ENCODE measurements at regions not wholly inside any gene's neighbourhood (a gene's known extent, or its start where the extent isn't known, plus 50 kb on each side); places are given as distances from the start of the nearest gene placed in this dataset.
"Not testable (repeated sequence)": the region's sequence is repeated elsewhere in the genome, so short reads cannot be mapped to it uniquely, and the experiment has no call there.

DNA sequence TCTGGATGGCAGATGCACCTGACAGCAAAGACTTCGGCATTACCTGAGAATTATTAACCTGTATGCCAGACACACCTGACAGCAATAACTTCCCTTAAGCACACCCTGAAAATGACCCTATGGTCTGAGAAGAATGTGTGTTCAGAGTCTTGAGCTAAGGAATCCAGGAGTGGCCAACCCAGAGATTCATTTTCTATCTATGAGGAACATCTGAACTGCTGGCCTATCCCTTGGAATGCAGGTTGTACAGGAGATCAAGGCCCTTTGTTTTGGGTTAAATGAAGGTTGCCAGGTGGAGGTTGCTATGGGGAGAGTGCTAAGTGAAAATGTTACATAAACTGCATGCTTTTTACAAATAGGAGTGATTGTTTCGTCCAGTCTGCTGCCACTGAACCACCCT is 200.9 kb upstream of the MEIS1 start:
- Mint-ChIP-seq H3K4me1 (no peaks in the 10 kb centered on the region), H3K27me3 (peaks cover 0 to 4% (median 0%) of the 10 kb centered on the region in 3 donors), H3K4me3 (no peak overlapping the region), H3K36me3 (no peaks in the 10 kb centered on the region), H3K9me3 (peaks cover 0 to 5% (median 0%) of the 10 kb centered on the region in 7 donors), H3K27ac (no peak overlapping the region)
- ATAC-seq (ENCODE audit: low read depth in 2 of 2) = no peak
- no peak for DNase-seq

DNA sequence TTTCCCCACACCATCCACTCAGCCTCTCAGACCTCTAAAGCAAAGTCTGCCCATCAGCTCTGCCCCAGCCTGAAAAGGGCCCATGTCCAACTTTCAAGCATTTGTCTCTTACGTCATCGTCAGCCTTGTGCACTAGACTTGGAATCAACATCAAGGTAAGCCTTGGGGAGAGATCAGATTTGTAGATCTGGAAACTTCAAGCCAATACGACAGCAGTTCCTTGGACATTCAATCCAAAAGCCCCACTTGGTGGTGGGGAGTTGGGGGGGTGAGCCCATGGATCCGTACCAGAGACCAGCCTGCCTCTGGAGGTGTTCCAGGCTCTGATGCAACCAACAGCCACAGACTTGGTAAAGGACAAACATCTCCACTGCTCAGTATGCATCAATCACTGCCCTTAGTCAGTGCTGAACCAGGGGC is 206.8 kb upstream of the MEIS1 start:
- Mint-ChIP-seq H3K9me3 (no peaks in the 10 kb centered on the region), H3K36me3 (no peaks in the 10 kb centered on the region), H3K4me1 (no peaks in the 10 kb centered on the region), H3K27ac (no peak overlapping the region), H3K27me3 (no peaks in the 10 kb centered on the region), H3K4me3 (no peak overlapping the region)
- ATAC-seq (ENCODE audit: low read depth in 2 of 2) (no peak), DNase-seq (no peak)

DNA sequence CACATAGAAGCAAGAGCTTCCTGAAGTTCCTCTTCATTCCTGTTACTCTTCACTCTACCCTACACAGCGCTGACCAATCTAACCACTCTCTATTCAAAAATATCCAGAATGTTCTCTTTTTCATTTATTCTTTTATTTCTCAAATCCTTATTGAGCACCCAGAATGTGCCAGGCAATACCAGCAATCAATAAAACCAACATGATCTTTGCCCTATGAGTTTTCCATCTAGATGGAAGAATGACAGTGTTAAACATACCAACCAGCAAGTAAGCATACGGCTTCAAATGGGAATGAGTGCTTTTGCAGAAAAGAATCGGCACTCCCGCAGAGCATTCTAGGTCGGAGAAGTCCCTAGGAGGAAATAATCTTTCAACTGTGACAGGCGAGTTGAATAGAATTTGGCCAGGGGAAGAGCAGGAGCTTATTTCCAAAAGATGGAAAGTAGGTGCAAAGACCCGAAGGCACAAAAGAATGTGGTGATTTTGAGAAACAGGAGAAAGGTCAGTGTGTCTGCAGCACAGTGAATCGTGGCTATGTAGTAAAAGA is 217.8 kb upstream of the MEIS1 start:
- Mint-ChIP-seq H3K36me3 (no peaks in the 10 kb centered on the region), H3K9me3 (peaks cover 0 to 14% (median 2%) of the 10 kb centered on the region in 7 donors), H3K4me3 (no peak overlapping the region), H3K4me1 (no peaks in the 10 kb centered on the region), H3K27me3 (peaks cover 0 to 11% (median 0%) of the 10 kb centered on the region in 3 donors), H3K27ac (no peak overlapping the region)
- ATAC-seq (ENCODE audit: low read depth in 2 of 2) (no peak), DNase-seq (no peak)

DNA sequence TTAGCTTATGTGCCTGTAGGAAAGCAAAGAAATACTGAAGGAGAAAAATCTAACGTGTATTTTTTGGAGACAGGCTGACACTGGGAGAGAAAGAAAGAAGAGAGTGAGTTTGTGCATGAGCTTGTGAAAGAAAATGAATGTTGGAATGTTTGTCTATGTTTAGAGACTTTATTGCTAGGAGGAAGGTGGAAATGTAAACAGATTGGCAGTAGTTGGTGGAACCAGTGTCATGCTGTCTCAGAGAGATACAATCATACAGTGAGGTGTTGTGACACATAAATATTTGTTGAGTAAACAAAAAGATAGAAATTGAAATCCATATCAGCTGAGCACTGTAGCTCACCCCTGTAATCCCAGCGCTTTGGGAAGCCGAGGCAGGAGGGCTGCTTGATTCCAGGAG is 222.2 kb upstream of the MEIS1 start:
- Mint-ChIP-seq H3K27me3 (peaks cover 0 to 5% (median 0%) of the 10 kb centered on the region in 3 donors), H3K4me1 (no peaks in the 10 kb centered on the region), H3K36me3 (no peaks in the 10 kb centered on the region), H3K4me3 (no peak overlapping the region), H3K27ac (no peak overlapping the region), H3K9me3 (peaks cover 0 to 14% (median 4%) of the 10 kb centered on the region in 7 donors)
- DNase-seq (no peak), ATAC-seq (ENCODE audit: low read depth in 2 of 2) (no peak)

DNA sequence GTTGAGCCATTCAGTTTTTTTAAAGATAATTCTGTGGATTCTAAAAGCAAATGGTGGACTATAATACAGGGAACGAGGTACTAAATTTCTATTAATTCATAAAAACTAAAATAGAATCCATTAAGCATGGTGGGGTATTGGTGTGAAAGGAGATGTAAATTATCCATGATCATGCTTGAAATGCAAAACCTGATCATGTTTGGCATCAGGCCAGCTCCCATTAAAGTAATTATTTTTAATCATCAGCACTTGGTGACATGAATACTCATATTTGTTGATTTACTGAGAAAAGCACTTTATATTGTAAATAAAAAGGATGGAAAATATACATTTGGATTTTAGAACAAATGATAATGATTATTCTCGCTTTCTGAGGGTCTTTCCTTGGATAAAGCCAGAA is 232.3 kb upstream of the MEIS1 start:
- DNase-seq (no peak), ATAC-seq (ENCODE audit: low read depth in 2 of 2) (no peak)
- H3K4me3 Mint-ChIP-seq = no peak overlapping the region
- peaks cover 0 to 12% (median 3%) of the 10 kb centered on the region in 7 donors for H3K9me3 Mint-ChIP-seq
- H3K27me3 Mint-ChIP-seq = no peaks in the 10 kb centered on the region
- H3K4me1 Mint-ChIP-seq = no peaks in the 10 kb centered on the region
- H3K36me3 Mint-ChIP-seq = no peaks in the 10 kb centered on the region
- no peak overlapping the region for H3K27ac Mint-ChIP-seq

DNA sequence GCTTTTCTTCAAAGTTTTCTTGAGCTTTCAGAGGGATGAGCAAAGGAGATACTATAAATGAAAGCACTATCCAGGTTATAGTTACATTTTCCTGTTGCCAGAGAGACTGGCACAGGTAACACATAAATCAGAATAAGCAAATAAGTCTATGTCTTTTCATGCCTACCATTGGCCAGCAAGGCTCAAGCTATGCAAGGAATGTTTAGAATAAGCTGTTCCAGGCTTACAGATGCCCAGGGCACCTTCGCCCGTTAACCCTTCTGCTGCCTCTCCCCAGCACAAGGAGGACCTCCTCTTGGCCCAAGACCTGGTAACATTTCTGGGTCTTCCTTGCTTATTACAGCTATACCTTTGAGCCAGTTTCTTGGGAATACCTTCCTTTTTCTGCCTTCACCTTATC is 233.7 kb upstream of the MEIS1 start:
- H3K9me3 Mint-ChIP-seq = peaks cover 2 to 14% (median 7%) of the 10 kb centered on the region in 7 donors
- H3K27me3 Mint-ChIP-seq = no peaks in the 10 kb centered on the region
- DNase-seq = no peak
- no peaks in the 10 kb centered on the region for H3K4me1 Mint-ChIP-seq
- H3K4me3 Mint-ChIP-seq = no peak overlapping the region
- ATAC-seq (ENCODE audit: low read depth in 2 of 2) = no peak
- no peak overlapping the region for H3K27ac Mint-ChIP-seq
- H3K36me3 Mint-ChIP-seq = no peaks in the 10 kb centered on the region

DNA sequence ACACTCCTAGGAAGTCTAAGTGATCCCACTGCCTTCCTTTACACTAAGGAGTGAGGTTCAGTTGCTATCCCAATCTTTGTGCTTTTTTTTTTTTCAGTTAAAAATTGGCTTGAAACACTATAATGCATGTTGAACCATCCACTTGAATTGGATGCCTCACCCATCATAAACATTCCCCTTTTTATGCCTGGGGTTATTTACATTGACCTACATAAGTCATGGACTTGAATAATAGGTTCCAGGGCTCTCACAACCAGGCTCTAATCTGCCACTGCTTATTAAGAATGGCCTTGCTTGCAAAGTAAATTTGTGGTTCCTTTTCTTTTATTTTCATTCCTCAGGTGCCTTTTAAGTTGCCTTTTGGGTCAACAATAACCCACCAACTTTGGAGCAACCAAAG is 236.1 kb upstream of the MEIS1 start:
- Mint-ChIP-seq H3K4me3 (no peak overlapping the region), H3K27me3 (no peaks in the 10 kb centered on the region), H3K9me3 (peaks cover 0 to 10% (median 4%) of the 10 kb centered on the region in 7 donors), H3K27ac (no peak overlapping the region), H3K4me1 (no peaks in the 10 kb centered on the region), H3K36me3 (no peaks in the 10 kb centered on the region)
- DNase-seq (no peak), ATAC-seq (ENCODE audit: low read depth in 2 of 2) (no peak)

DNA sequence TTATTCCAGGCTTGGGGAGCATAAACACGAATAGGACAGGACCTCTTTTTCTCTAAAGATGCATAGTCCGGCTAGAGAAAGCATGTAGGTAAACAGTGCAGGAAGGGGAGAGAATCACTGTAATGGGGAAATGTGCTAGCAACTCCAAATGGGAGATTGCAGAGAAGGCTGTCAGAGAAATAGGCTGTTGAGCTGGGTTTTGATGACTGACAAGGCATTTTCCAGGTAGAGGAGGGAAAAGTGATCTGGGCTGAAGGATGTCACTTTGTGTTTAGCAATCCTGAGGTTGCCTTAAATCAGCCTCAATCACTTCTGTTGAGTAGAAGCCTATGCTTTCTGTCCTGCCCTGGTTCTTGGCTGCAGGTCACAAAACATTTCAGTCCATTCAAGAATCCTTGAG is 242.0 kb upstream of the MEIS1 start:
- DNase-seq (no peak), ATAC-seq (ENCODE audit: low read depth in 2 of 2) (no peak)
- H3K27ac Mint-ChIP-seq = no peak overlapping the region
- H3K4me1 Mint-ChIP-seq = no peaks in the 10 kb centered on the region
- H3K4me3 Mint-ChIP-seq = no peak overlapping the region
- H3K9me3 Mint-ChIP-seq = peaks cover 0 to 6% (median 3%) of the 10 kb centered on the region in 7 donors
- H3K36me3 Mint-ChIP-seq = no peaks in the 10 kb centered on the region
- peaks cover 0 to 9% (median 4%) of the 10 kb centered on the region in 3 donors for H3K27me3 Mint-ChIP-seq

DNA sequence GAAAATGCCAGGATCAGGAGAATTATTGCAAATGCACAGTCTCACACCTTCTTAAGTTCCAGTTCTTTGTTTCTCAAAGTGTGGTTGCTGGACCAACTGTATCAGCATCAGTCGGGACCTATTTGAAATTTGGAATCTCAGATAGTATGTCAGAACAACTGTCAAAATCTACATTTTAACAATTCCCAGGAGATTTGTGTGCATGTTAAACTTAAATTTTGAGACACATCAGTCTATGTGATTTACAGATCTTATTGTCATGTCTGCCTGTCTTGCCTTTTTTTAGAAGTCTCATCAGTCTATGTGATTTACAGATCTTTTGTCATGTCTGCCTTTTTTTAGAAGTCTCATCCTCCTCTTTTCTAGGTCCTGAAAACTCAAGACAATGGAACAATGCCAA is 243.6 kb upstream of the MEIS1 start:
- H3K27ac Mint-ChIP-seq = no peak overlapping the region
- H3K27me3 Mint-ChIP-seq = peaks cover 0 to 9% (median 4%) of the 10 kb centered on the region in 3 donors

DNA sequence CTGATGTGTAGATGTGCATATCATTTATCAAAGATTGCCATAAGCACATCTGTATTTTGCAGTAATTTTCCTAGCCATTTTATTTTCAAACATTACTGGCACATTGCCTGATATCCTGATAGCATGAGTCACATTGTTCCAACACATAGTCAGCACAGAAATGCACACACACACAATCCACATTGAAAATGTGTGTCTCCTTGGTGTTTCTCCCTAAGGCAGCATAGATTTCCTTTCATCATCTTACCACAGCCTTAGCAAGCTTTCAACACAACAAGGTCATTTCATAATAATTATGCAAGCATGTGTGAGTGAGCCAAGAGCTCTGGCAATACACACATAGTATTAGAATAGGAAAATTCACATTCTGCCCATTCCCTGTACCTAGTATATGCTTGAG is 245.4 kb upstream of the MEIS1 start:
- Mint-ChIP-seq H3K4me1 (no peaks in the 10 kb centered on the region), H3K4me3 (no peak overlapping the region), H3K36me3 (no peaks in the 10 kb centered on the region), H3K9me3 (peaks cover 0 to 3% (median 0%) of the 10 kb centered on the region in 7 donors), H3K27ac (no peak overlapping the region), H3K27me3 (peaks cover 0 to 9% (median 4%) of the 10 kb centered on the region in 3 donors)
- no peak for DNase-seq
- ATAC-seq (ENCODE audit: low read depth in 2 of 2) = no peak

More for the DNA sequence above, 243.6 kb upstream of the MEIS1 start:
- Mint-ChIP-seq H3K4me1 (no peaks in the 10 kb centered on the region), H3K9me3 (peaks cover 0 to 3% (median 0%) of the 10 kb centered on the region in 7 donors), H3K36me3 (no peaks in the 10 kb centered on the region), H3K4me3 (no peak overlapping the region)
- ATAC-seq (ENCODE audit: low read depth in 2 of 2) = no peak
- DNase-seq = no peak

DNA sequence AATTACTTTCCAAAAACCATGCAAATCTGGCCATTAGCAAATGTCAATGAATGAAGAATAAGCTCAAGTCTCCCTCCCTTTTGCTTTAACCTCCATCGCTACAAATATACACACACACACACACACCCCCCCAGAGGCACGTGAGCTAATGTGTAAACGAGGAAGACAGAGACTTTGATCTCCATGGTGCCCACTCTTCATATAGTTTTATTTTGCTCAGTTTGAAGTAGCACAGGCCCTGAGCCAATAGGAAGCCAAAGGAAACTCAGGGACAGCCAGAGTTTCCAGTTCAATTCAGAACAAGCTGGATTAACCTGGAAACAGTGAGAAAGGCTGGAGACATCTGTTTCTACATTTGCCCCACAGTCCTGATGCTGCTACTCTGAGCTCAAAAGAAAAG is 248.4 kb upstream of the MEIS1 start:
- no peaks in the 10 kb centered on the region for H3K4me1 Mint-ChIP-seq
- no peaks in the 10 kb centered on the region for H3K36me3 Mint-ChIP-seq
- H3K4me3 Mint-ChIP-seq = no peak overlapping the region
- H3K27me3 Mint-ChIP-seq = peaks cover 0 to 3% (median 0%) of the 10 kb centered on the region in 3 donors
- no peak overlapping the region for H3K27ac Mint-ChIP-seq
- DNase-seq (no peak), ATAC-seq (ENCODE audit: low read depth in 2 of 2) (no peak)
- H3K9me3 Mint-ChIP-seq = peaks cover 0 to 3% (median 0%) of the 10 kb centered on the region in 7 donors

DNA sequence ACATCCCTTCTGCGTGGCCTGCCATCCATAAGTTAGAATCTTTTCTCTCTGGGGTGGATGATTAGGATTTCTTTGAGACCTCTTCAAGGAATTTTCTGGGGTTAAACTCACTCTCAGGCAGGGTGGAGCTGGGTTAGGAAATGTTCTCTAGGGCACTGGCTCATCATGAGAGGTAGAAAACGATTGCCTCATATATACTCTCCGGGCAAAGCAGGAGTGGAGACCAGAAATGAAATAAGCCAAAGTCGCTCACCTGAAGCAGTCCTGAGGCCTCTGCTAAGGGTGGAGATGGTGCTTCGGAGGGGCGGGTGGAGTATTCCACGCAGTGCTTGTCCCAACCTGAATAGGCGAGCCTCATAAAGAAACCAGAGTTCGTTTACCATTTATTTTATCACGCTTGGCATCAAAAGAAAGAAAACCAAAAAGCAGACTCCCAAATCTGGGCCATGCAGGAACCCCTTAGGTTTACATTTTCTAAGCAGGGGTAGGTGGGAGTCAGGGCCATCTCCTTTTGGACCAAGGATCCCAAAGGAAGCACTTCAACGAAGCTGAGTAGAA is 249.3 kb upstream of the MEIS1 start:
- Mint-ChIP-seq H3K27ac (no peak overlapping the region), H3K9me3 (peaks cover 0 to 3% (median 0%) of the 10 kb centered on the region in 7 donors), H3K4me1 (no peaks in the 10 kb centered on the region), H3K27me3 (no peaks in the 10 kb centered on the region), H3K4me3 (no peak overlapping the region), H3K36me3 (no peaks in the 10 kb centered on the region)
- ATAC-seq (ENCODE audit: low read depth in 2 of 2) (no peak), DNase-seq (no peak)

DNA sequence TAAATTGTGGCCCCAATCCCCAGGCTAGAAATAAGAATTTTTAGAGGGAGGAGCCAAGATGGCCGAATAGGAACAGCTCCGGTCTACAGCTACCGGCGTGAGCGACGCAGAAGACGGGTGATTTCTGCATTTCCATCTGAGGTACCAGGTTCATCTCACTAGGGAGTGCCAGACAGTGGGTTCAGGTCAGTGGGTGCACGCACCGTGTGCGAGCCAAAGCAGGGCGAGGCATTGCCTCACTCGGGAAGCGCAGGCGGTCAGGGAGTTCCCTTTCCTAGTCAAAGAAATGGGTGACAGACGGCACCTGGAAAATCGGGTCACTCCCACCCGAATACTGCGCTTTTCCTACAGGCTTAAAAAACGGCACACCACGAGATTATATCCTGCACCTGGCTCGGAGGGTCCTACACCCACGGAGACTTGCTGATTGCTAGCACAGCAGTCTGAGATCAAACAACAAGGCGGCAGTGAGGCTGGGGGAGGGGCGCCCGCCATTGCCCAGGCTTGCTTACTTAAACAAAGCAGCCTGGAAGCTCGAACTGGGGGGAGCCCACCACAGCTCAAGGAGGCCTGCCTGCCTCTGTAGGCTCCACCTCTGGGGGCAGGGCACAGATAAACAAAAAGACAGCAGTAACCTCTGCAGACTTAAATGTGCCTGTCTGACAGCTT is 257.7 kb upstream of the MEIS1 start:
- ATAC-seq (ENCODE audit: low read depth in 2 of 2); H3K27me3 Mint-ChIP-seq; H3K27ac Mint-ChIP-seq; H3K4me3 Mint-ChIP-seq; H3K4me1 Mint-ChIP-seq; H3K36me3 Mint-ChIP-seq; DNase-seq; H3K9me3 Mint-ChIP-seq: not testable (repeated sequence)

DNA sequence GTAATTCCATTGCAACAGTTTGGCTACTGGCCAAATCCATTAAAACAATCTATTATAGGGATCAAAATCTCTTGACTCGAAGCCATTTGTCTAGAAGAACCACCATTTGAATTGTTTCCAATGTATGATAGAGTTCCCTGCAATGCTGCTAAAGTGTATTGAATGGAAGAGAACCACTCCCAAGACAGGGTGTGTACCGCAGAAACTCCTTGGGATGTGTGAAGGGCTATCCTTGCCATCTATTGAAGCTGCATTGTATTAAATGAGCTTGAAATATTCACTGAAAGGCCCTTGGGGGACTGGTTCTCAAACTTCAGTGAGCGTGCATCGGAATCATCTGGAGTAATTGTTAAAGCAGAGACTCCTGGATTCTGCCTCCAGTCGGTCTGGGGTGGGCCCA is 260.4 kb upstream of the MEIS1 start:
- DNase-seq = no peak

More for the DNA sequence above, 260.4 kb upstream of the MEIS1 start:
- no peaks in the 10 kb centered on the region for H3K4me1 Mint-ChIP-seq
- H3K36me3 Mint-ChIP-seq = no peaks in the 10 kb centered on the region
- no peaks in the 10 kb centered on the region for H3K27me3 Mint-ChIP-seq
- ATAC-seq (ENCODE audit: low read depth in 2 of 2) = no peak
- no peak overlapping the region for H3K27ac Mint-ChIP-seq
- no peak overlapping the region for H3K4me3 Mint-ChIP-seq
- peaks cover 0 to 7% (median 0%) of the 10 kb centered on the region in 7 donors for H3K9me3 Mint-ChIP-seq

Measured in naive B cell (primary cell).